Upper lobe of left lung (tissue), 6 donors: ENCODE measurements at regions not wholly inside any gene's neighbourhood (a gene's known extent, or its start where the extent isn't known, plus 50 kb on each side); places are given as distances from the start of the nearest gene placed in this dataset.

ENCODE experiments used
- ATAC-seq, 2 donors: fragments of 200-7000 bp; cut with Tn5 transposase; one replicate each; pipeline ENCODE4 v1.9.1; 2022; ENCODE audit warnings: mild to moderate bottlenecking in 2 of 2, moderate library complexity in 2 of 2; ENCODE audit not compliant: low FRiP score in 2 of 2
- DNase-seq, 2 donors: peaks; one replicate each; pipeline ENCODE4 v3.0.0-alpha.2; 2019 to 2020
- H3K27ac ChIP-seq, 4 donors: fragments of 200-600 bp; sonication (generic); one replicate each; pipeline ENCODE4 v1.5.1; 2016 to 2019
- H3K27me3 ChIP-seq, 4 donors: fragments of 200-600 bp; sonication (generic); one replicate each; pipeline ENCODE4 v1.5.1; 2017 to 2019
- H3K36me3 ChIP-seq, 4 donors: fragments of 200-600 bp; sonication (generic); one replicate each; pipeline ENCODE4 v1.5.1; 2016 to 2019
- H3K4me1 ChIP-seq, 4 donors: fragments of 200-600 bp; sonication (generic); one replicate each; pipeline ENCODE4 v1.5.1; 2018 to 2019
- H3K4me3 ChIP-seq, 4 donors: fragments of 200-600 bp; sonication (generic); one replicate each; pipeline ENCODE4 v1.5.1; 2017 to 2019; ENCODE audit warnings: mild to moderate bottlenecking in 2 of 4, moderate library complexity in 1 of 4
- H3K9me3 ChIP-seq, 4 donors: fragments of 200-600 bp; sonication (generic); one replicate each; pipeline ENCODE4 v1.5.1; 2018 to 2019
- CTCF ChIP-seq, 6 experiments: fragments of 450-650 bp in 4 of 6; fragments of 200-600 bp in 2 of 6; sonication (generic) in 2 of 6; IDR thresholded peaks; one replicate each; pipeline ENCODE4 v1.5.1; 2016 to 2019; ENCODE audit warnings: antibody characterized with exemption in 6 of 6
- EP300 ChIP-seq, 4 donors: sonication (generic); formaldehyde crosslinking; IDR thresholded peaks; one replicate each; pipeline ENCODE4 v1.5.1; 2017; ENCODE audit warnings: antibody characterized with exemption in 4 of 4, control low read depth in 2 of 4
- POLR2A ChIP-seq, 4 donors: fragments of 450-650 bp; IDR thresholded peaks; one replicate each; pipeline ENCODE4 v1.5.1; 2016 to 2017; ENCODE audit warnings: antibody characterized with exemption in 4 of 4, mild to moderate bottlenecking in 2 of 4
- POLR2AphosphoS5 ChIP-seq, 2 donors: sonication (generic); formaldehyde crosslinking; IDR thresholded peaks; one replicate each; pipeline ENCODE4 v1.5.1; 2017; ENCODE audit warnings: antibody characterized with exemption in 2 of 2
- WGBS, 2 donors: methylation state at CpG; one replicate each; pipeline ENCODE4 v1.1.5; 2017 to 2018; 5-methylcytosine and 5-hydroxymethylcytosine counted together
- donor health status: DM: no; HTN: no; CAD: no; lungs with moderate emphysema.
- donor health status: DM: no; HTN: yes; CAD: no; lungs with severe emphysema.

- Histone ChIP-seq H3K27me3 (no peaks in the 10 kb centered on the region), H3K36me3 (no peaks in the 10 kb centered on the region), H3K27ac (no peak overlapping the region), H3K4me1 (no peaks in the 10 kb centered on the region), H3K4me3 (no peak overlapping the region), H3K9me3 (no peaks in the 10 kb centered on the region)
- ATAC-seq: no peak
- TF ChIP-seq CTCF (IDR thresholded peaks at IDR 0.05) (no peak), POLR2A (IDR thresholded peaks at IDR 0.05) (no peak), EP300 (IDR thresholded peaks at IDR 0.05) (no peak), POLR2AphosphoS5 (IDR thresholded peaks at IDR 0.05) (no peak)
- 74 to 89% methylated on average over 2 of the region's 2 CpGs for WGBS, 2 donors
- no peak for DNase-seq
Measured at GRCh38 chr6:168828800-168829199, 387.8 kb downstream of the SMOC2 start.

- DNase-seq (no peak), ATAC-seq (no peak)
- WGBS, 2 donors: 87% methylated on average over 3 of the region's 3 CpGs
- H3K27me3 ChIP-seq: no peaks in the 10 kb centered on the region
- no peaks in the 10 kb centered on the region for H3K36me3 ChIP-seq
- no peak overlapping the region for H3K4me3 ChIP-seq
- TF ChIP-seq POLR2A (IDR thresholded peaks at IDR 0.05): no peak
- no peak for TF ChIP-seq CTCF (IDR thresholded peaks at IDR 0.05)
- TF ChIP-seq POLR2AphosphoS5 (IDR thresholded peaks at IDR 0.05): no peak
- no peak for TF ChIP-seq EP300 (IDR thresholded peaks at IDR 0.05)
- H3K27ac ChIP-seq: no peak overlapping the region
- no peaks in the 10 kb centered on the region for H3K4me1 ChIP-seq
- no peaks in the 10 kb centered on the region for H3K9me3 ChIP-seq
Measured at GRCh38 chr6:168828035-168828434, 387.1 kb downstream of the SMOC2 start.

- H3K4me3 ChIP-seq: no peak overlapping the region
- no peak for TF ChIP-seq EP300 (IDR thresholded peaks at IDR 0.05)
- no peak for TF ChIP-seq POLR2AphosphoS5 (IDR thresholded peaks at IDR 0.05)
- TF ChIP-seq CTCF (IDR thresholded peaks at IDR 0.05): no peak
- TF ChIP-seq POLR2A (IDR thresholded peaks at IDR 0.05): no peak
- no peaks in the 10 kb centered on the region for H3K36me3 ChIP-seq
- WGBS, 2 donors: 57 to 74% methylated on average over 4 of the region's 4 CpGs
- ATAC-seq: no peak
- no peaks in the 10 kb centered on the region for H3K4me1 ChIP-seq
- no peak for DNase-seq
- H3K9me3 ChIP-seq: no peaks in the 10 kb centered on the region
- H3K27ac ChIP-seq: no peak overlapping the region
- H3K27me3 ChIP-seq: no peaks in the 10 kb centered on the region
Measured at GRCh38 chr6:168827586-168827871, 386.5 kb downstream of the SMOC2 start.

GRCh38 chr6:168826726-168827585 is 386.0 kb downstream of the SMOC2 start:
- Histone ChIP-seq H3K27me3 (no peaks in the 10 kb centered on the region), H3K27ac (no peak overlapping the region), H3K4me3 (no peak overlapping the region), H3K36me3 (no peaks in the 10 kb centered on the region), H3K4me1 (no peaks in the 10 kb centered on the region), H3K9me3 (no peaks in the 10 kb centered on the region)
- no peak for ATAC-seq
- no peak for TF ChIP-seq EP300 (IDR thresholded peaks at IDR 0.05)
- TF ChIP-seq CTCF (IDR thresholded peaks at IDR 0.05): no peak
- no peak for TF ChIP-seq POLR2AphosphoS5 (IDR thresholded peaks at IDR 0.05)
- 73 to 75% methylated on average over 19 of the region's 19 CpGs for WGBS, 2 donors
- DNase-seq: no peak

- no peak overlapping the region for H3K27ac ChIP-seq
- H3K4me1 ChIP-seq: no peaks in the 10 kb centered on the region
- 91 to 96% methylated on average over 20 to 23 of the region's 23 CpGs for WGBS, 2 donors
- ATAC-seq (no peak), DNase-seq (peak in 1 of 2 donors; percentile 70)
- H3K27me3 ChIP-seq: no peaks in the 10 kb centered on the region
- TF ChIP-seq POLR2AphosphoS5 (IDR thresholded peaks at IDR 0.05): no peak
- TF ChIP-seq POLR2A (IDR thresholded peaks at IDR 0.05): no peak
- TF ChIP-seq CTCF (IDR thresholded peaks at IDR 0.05): no peak
- no peak for TF ChIP-seq EP300 (IDR thresholded peaks at IDR 0.05)
- no peaks in the 10 kb centered on the region for H3K9me3 ChIP-seq
- no peaks in the 10 kb centered on the region for H3K36me3 ChIP-seq
- no peak overlapping the region for H3K4me3 ChIP-seq
Measured at GRCh38 chr6:168826078-168826390, 385.1 kb downstream of the SMOC2 start.
